Motor neuron (in vitro differentiated cells): ENCODE measurements at regions not wholly inside any gene's neighbourhood (a gene's known extent, or its start where the extent isn't known, plus 50 kb on each side); places are given as distances from the start of the nearest gene placed in this dataset.

Experiments
- ATAC-seq, 8 experiments: fragments of 200-7000 bp; cut with Tn5 transposase; replicated peaks in 6 of 8; 2 replicates each; pipeline ENCODE4 v1.8.0; 2021; ENCODE audit warnings: mild to moderate bottlenecking in 8 of 8, moderate library complexity in 8 of 8
- H3K27ac ChIP-seq, 2 donors: fragments of 250-450 bp; sonication (Bioruptor Pico); 2 replicates each; pipeline ENCODE4 v1.9.0; 2021; ENCODE audit warnings: antibody characterized with exemption in 2 of 2, mild to moderate bottlenecking in 2 of 2, moderate library complexity in 1 of 2
- H3K4me1 ChIP-seq, 2 donors: fragments of 250-450 bp; sonication (Bioruptor Pico); replicated peaks in 1 of 2; 2 replicates each; pipeline ENCODE4 v1.6.1; 2021; ENCODE audit warnings: antibody characterized with exemption in 2 of 2, mild to moderate bottlenecking in 2 of 2, moderate library complexity in 1 of 2
- H3K4me3 ChIP-seq, 5 donors: fragments of 250-450 bp; sonication (Bioruptor Pico); 2 replicates each; pipeline ENCODE4 v1.9.0; 2021; ENCODE audit warnings: antibody characterized with exemption in 5 of 5, mild to moderate bottlenecking in 5 of 5, moderate library complexity in 4 of 5
- WGBS, 10 experiments: fragments of 450-650 bp; shearing (Covaris generic); methylation state at CpG; one replicate each; pipeline ENCODE4 v1.0.0; 2022; 5-methylcytosine and 5-hydroxymethylcytosine counted together
- in situ Hi-C, 9 experiments: fragments of 400-800 bp; cut with MboI; loops; one replicate each; pipeline ENCODE4 v1.15.0; 2021; ENCODE audit warnings: low sequenced_read_pairs in 9 of 9, low pct_unique_long_range_greater_than_20kb in 2 of 9; ENCODE audit not compliant: unreplicated experiment in 9 of 9

GRCh38 chr10:78547905-78548304 lies 514.2 kb downstream of the RPS24 start:
- Histone ChIP-seq H3K4me3 (no peak overlapping the region), H3K4me1 (peaks cover 45 to 54% of the 10 kb centered on the region in 2 donors), H3K27ac (no peak overlapping the region)
- ATAC-seq = no peak
- in situ Hi-C loops = no loop called here

DNA sequence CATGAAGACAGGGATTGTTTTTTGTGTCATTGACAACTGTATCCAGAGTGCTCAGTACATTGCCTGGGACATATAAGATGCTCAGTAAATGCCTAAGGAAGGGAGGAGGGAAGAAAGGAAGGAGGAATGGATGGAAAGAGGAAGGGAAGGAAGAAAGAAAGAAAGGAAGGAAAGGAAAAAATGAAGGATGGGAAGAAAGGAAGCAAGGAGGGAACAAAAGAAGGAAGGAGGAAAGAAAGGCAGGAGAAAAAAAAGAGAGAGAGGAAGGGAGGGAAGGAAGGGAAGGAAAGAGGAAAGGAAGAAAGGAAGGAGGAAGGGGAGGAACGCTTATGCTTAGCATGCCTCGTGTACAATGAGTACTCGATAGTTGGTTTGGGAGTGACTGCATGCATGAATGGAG lies 514.7 kb downstream of the RPS24 start:
- Histone ChIP-seq H3K4me3 (no peak overlapping the region), H3K4me1 (peaks cover 42 to 54% of the 10 kb centered on the region in 2 donors), H3K27ac (no peak overlapping the region)
- 33 to 97% (median 84%) methylated on average over 1 to 3 of the region's 3 CpGs; no CpG with 5 or more reads in 1 of the 10 experiments for WGBS, 10 experiments
- in situ Hi-C loops = no loop called here
- ATAC-seq = peak in 1 of 8 experiments; percentile 11

DNA sequence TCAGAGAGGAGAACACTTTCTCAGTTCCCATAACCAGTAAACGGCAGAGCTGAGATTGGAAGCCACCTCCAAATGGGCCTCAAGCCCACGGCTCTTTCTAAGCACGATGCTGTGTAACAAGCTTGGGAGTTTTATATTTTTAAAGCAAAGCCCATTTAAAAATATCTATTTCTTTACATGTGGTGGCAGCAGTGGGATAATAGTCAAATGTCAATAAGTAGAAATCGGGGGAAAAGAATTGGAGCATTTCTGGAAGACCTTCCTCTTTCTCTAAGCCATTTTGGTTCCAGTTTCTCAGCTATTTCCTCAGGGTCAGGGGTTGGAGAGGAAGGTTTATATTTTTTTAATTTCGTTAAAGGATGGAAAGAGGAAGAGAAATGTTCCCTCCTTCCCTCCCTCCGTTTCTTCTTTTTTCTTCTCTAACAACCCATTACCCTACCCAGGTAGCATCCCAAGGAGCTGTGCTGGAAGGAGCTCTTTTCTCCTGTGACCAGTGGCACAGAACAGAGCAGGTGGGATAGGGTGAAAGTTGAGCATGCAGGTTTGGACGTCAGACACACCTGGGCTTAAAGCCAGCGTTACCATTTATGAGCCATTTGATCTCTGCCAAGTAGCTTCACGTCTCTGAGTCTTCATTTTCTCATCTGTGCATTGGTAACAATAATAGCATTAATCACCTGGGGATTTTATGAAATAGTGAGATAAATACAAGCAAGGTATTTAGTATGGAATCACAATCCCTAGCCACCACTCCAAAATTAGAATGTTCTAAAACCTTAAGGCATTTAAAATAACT lies 515.7 kb downstream of the RPS24 start:
- H3K4me3 ChIP-seq = no peak overlapping the region
- no peak for ATAC-seq
- no peak overlapping the region for H3K27ac ChIP-seq
- in situ Hi-C loops = no loop called here
- H3K4me1 ChIP-seq = peaks cover 32 to 45% of the 10 kb centered on the region in 2 donors
- 70 to 100% (median 85%) methylated on average over 1 to 8 of the region's 9 CpGs for WGBS, 10 experiments

GRCh38 chr10:78550090-78550489 lies 516.4 kb downstream of the RPS24 start:
- H3K4me1 ChIP-seq = peaks cover 28 to 41% of the 10 kb centered on the region in 2 donors
- no peak overlapping the region for H3K4me3 ChIP-seq
- WGBS, 10 experiments = 90 to 100% (median 97%) methylated on average over 1 to 4 of the region's 4 CpGs; no CpG with 5 or more reads in 6 of the 10 experiments
- in situ Hi-C loops = no loop called here
- H3K27ac ChIP-seq = no peak overlapping the region
- no peak for ATAC-seq

DNA sequence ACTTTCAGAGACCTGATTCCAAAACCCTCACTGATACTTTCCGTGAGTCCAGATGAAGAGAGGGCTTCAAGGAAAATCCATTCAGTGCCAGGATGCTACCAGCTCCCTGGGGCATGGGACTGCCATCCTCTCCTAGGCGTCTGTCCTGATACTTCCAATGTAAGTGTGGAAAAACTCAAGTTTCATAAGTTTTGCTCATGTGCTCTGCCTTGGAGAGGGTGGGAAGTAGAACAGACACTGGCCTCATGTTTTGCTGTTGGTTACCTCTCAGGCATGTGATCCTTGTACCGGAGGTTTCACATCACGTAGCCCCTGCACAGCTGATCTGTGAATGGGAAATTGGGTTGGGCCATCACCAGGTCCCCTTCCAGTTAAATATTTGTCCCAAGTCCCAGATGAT lies 517.1 kb downstream of the RPS24 start:
- Histone ChIP-seq H3K4me1 (peaks cover 24 to 36% of the 10 kb centered on the region in 2 donors), H3K27ac (no peak overlapping the region), H3K4me3 (no peak overlapping the region)
- 80 to 100% (median 100%) methylated on average over 1 to 3 of the region's 4 CpGs; no CpG with 5 or more reads in 4 of the 10 experiments for WGBS, 10 experiments
- no peak for ATAC-seq
- in situ Hi-C loops = no loop called here

- Histone ChIP-seq H3K4me1 (peaks cover 24 to 32% of the 10 kb centered on the region in 2 donors), H3K27ac (no peak overlapping the region), H3K4me3 (no peak overlapping the region)
- in situ Hi-C loops = no loop called here
- no peak for ATAC-seq
- 38 to 92% (median 72%) methylated on average over 2 to 8 of the region's 10 CpGs; no CpG with 5 or more reads in 2 of the 10 experiments for WGBS, 10 experiments
Measured at GRCh38 chr10:78551184-78552005, 517.4 kb upstream of the ZMIZ1 start.

DNA sequence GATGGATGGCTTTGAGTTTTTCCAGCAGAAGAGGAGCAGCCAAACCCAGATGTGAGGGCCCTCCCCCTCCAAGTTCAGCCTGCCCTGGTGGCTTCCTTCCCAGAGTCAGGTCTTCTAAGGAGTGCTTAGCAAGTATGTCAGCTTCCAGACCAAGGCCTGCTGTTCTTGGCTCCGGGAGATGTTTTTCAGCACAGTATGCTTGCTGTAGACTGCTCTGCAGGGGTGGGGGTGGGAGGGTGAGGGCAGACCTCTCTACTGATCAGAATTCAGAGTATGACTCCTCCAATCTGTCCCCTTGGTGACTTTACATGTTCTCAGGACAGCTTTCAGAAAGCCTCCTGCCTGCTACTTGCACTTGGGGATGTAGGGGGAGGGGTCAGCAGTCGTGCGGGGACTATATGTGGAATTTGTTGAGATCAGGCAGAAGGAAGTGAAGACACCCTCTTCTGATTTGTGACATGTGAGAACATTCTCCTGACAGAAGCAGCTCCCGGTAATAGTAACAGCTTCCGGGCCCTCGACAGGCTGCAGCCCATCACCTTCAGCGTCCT lies 516.4 kb upstream of the ZMIZ1 start:
- ATAC-seq = peak in 7 of 8 experiments; percentile 42 to 92 (median 91)
- Histone ChIP-seq H3K4me3 (no peak overlapping the region), H3K4me1 (peaks cover 24 to 27% of the 10 kb centered on the region in 2 donors), H3K27ac (peak overlapping the region; percentile 10 to 38)
- 8 to 67% (median 30%) methylated on average over 1 to 6 of the region's 7 CpGs; no CpG with 5 or more reads in 4 of the 10 experiments for WGBS, 10 experiments
- in situ Hi-C loops = no loop called here

GRCh38 chr10:78553792-78554191 lies 515.0 kb upstream of the ZMIZ1 start:
- no peak overlapping the region for H3K27ac ChIP-seq
- WGBS, 10 experiments = 62 to 90% (median 81%) methylated on average over 1 to 3 of the region's 3 CpGs; no CpG with 5 or more reads in 6 of the 10 experiments
- peaks cover 24 to 28% of the 10 kb centered on the region in 2 donors for H3K4me1 ChIP-seq
- ATAC-seq = no peak
- in situ Hi-C loops = no loop called here
- H3K4me3 ChIP-seq = no peak overlapping the region

GRCh38 chr10:78555128-78555527 lies 513.6 kb upstream of the ZMIZ1 start:
- ATAC-seq = no peak
- Histone ChIP-seq H3K4me3 (no peak overlapping the region), H3K4me1 (peaks cover 36 to 41% of the 10 kb centered on the region in 2 donors), H3K27ac (no peak overlapping the region)
- WGBS, 10 experiments = 14 to 90% (median 71%) methylated on average over 1 to 2 of the region's 2 CpGs; no CpG with 5 or more reads in 2 of the 10 experiments
- in situ Hi-C loops = no loop called here

- 100% methylated on average over 1 to 2 of the region's 2 CpGs; no CpG with 5 or more reads in 7 of the 10 experiments for WGBS, 10 experiments
Measured at GRCh38 chr10:78556705-78557432, 511.9 kb upstream of the ZMIZ1 start.

DNA sequence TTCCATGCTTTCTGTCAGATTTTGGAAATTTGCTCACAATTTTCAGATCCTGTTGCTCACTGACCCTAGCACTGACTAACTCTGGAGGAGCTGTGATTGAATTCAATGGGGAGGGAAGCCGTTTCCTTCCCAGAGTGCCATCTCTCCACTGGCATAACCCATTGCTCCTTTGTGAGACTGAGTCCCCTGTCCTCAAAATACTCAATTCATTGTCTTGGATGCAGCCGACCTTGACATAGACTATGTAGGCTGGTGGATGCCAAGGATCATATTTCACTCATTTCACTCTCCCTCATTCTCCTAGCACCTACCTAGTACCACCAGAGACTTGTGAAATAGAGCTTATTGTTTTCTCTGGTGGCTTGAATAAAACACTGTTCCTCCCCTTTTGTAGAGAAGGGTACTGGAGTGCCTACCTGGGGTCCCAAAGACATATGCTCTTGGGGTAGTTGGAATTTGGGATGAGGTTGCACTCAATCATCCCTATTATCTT lies 511.3 kb upstream of the ZMIZ1 start:
- in situ Hi-C loops = no loop called here

More at GRCh38 chr10:78556705-78557432, 511.9 kb upstream of the ZMIZ1 start:
- in situ Hi-C loops = no loop called here
- peaks cover 31 to 45% of the 10 kb centered on the region in 2 donors for H3K4me1 ChIP-seq
- H3K4me3 ChIP-seq = no peak overlapping the region
- ATAC-seq = no peak
- no peak overlapping the region for H3K27ac ChIP-seq

DNA sequence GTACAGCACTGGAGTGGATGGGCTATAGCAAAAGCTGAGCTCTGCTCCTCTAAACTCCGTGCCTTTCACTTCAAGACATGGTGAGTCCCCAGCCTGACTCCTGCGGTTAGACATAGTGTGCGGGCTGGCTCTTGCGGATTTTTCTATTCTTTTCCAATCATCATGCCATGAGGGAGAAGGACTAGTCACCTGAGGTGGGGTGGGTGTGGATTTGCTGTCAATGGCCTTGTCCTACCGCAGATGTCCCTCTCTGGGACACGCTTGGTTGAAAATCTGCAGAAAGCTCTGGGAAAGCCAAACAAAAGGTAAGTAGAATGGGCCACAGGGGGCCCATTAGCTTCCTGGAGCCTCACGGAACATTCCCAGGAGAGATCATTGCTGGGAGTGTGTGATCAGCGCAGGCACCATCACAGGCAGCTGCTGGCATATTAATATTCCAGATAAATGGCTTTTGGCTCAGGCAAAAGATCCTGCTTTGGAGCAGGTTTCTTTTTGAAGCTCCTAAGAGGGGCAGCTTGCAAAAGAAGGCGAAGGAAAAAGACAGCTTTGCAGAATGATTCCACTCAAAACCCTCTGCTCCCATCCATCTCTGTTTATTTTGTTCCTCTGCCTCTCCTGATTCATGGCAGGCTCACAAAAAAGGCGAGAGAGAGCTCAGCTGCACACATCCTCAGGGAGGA lies 509.0 kb upstream of the ZMIZ1 start:
- Histone ChIP-seq H3K4me1 (peaks cover 22 to 33% of the 10 kb centered on the region in 2 donors), H3K4me3 (no peak overlapping the region), H3K27ac (peak overlapping the region; percentile 65 to 68)
- ATAC-seq = peak in 5 of 8 experiments; percentile 78 to 94 (median 88)
- 10 to 100% (median 35%) methylated on average over 1 to 6 of the region's 10 CpGs; no CpG with 5 or more reads in 2 of the 10 experiments for WGBS, 10 experiments
- in situ Hi-C loops = no loop called here

More for the DNA sequence above, 511.3 kb upstream of the ZMIZ1 start:
- 89 to 100% (median 100%) methylated on average over 1 of the region's 2 CpGs; no CpG with 5 or more reads in 7 of the 10 experiments for WGBS, 10 experiments
- no peak for ATAC-seq
- Histone ChIP-seq H3K4me3 (no peak overlapping the region), H3K27ac (no peak overlapping the region), H3K4me1 (peaks cover 25 to 42% of the 10 kb centered on the region in 2 donors)
